Panc1 (cell line): ENCODE measurements at regions not wholly inside any gene's neighbourhood (a gene's known extent, or its start where the extent isn't known, plus 50 kb on each side); places are given as distances from the start of the nearest gene placed in this dataset.
A peak's percentile ranks its signal among the peaks of the same experiment; 100 is the strongest.

Experiments
- CTCF ChIP-seq: fragments of 450-650 bp; IDR thresholded peaks from 2 replicates; pipeline ENCODE4 v1.5.1; 2017; ENCODE audit warnings: mild to moderate bottlenecking
- POLR2AphosphoS5 ChIP-seq: IDR thresholded peaks from 2 replicates; pipeline ENCODE4 v1.6.1; 2012; ENCODE audit warnings: mild to moderate bottlenecking, low read depth, low read length, moderate library complexity
- SIN3A ChIP-seq: IDR thresholded peaks from 2 replicates; pipeline ENCODE4 v1.6.1; 2012; ENCODE audit warnings: low read depth, mild to moderate bottlenecking, low read length, moderate library complexity, borderline replicate concordance; ENCODE audit not compliant: insufficient read depth
- TF ChIP-seq, protein P1 (sequence below), 2 experiments: IDR thresholded peaks; 2 replicates each; pipeline ENCODE4 v1.6.1; 2011 to 2012; ENCODE audit warnings: low read depth in 2 of 2, control low read depth in 1 of 2, low read length in 1 of 2, mild to moderate bottlenecking in 1 of 2, moderate library complexity in 1 of 2; ENCODE audit not compliant: insufficient read depth in 1 of 2

GRCh38 chr5:108642170-108642906, 105.4 kb upstream of the FER start:
- TF ChIP-seq CTCF (peak; percentile 94), SIN3A (no peak), POLR2AphosphoS5 (no peak)
- TF ChIP-seq, protein P1, sequence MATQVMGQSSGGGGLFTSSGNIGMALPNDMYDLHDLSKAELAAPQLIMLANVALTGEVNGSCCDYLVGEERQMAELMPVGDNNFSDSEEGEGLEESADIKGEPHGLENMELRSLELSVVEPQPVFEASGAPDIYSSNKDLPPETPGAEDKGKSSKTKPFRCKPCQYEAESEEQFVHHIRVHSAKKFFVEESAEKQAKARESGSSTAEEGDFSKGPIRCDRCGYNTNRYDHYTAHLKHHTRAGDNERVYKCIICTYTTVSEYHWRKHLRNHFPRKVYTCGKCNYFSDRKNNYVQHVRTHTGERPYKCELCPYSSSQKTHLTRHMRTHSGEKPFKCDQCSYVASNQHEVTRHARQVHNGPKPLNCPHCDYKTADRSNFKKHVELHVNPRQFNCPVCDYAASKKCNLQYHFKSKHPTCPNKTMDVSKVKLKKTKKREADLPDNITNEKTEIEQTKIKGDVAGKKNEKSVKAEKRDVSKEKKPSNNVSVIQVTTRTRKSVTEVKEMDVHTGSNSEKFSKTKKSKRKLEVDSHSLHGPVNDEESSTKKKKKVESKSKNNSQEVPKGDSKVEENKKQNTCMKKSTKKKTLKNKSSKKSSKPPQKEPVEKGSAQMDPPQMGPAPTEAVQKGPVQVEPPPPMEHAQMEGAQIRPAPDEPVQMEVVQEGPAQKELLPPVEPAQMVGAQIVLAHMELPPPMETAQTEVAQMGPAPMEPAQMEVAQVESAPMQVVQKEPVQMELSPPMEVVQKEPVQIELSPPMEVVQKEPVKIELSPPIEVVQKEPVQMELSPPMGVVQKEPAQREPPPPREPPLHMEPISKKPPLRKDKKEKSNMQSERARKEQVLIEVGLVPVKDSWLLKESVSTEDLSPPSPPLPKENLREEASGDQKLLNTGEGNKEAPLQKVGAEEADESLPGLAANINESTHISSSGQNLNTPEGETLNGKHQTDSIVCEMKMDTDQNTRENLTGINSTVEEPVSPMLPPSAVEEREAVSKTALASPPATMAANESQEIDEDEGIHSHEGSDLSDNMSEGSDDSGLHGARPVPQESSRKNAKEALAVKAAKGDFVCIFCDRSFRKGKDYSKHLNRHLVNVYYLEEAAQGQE (IDR thresholded peaks at IDR 0.05; ENCODE audit: insufficient read depth in 1 of 2, low read depth in 2 of 2, low read length in 1 of 2), result 0 out of 4 replicates have a peak, but pooled peaks of 1 of the 2 experiments have one; percentile 41
